Peyer's patch (tissue), 4 donors: ENCODE measurements at regions not wholly inside any gene's neighbourhood (a gene's known extent, or its start where the extent isn't known, plus 50 kb on each side); places are given as distances from the start of the nearest gene placed in this dataset.

Experiments used
- CTCF ChIP-seq, 6 experiments: fragments of 450-650 bp in 4 of 6; fragments of 200-600 bp in 2 of 6; sonication (generic) in 1 of 6; IDR thresholded peaks; one replicate each; pipeline ENCODE4 v1.5.1; 2017 to 2019; ENCODE audit warnings: antibody characterized with exemption in 6 of 6, mild to moderate bottlenecking in 3 of 6, moderate library complexity in 1 of 6
- POLR2A ChIP-seq, 2 donors: fragments of 450-650 bp; IDR thresholded peaks; one replicate each; pipeline ENCODE4 v1.5.1; 2017; ENCODE audit warnings: antibody characterized with exemption in 2 of 2, mild to moderate bottlenecking in 2 of 2, moderate library complexity in 2 of 2

GRCh38 chr4:41430792-41431191 lies 107.2 kb upstream of the LIMCH1 start:
- TF ChIP-seq CTCF (IDR thresholded peaks at IDR 0.05) (no peak), POLR2A (IDR thresholded peaks at IDR 0.05) (no peak)
